K562 (cell line): ENCODE measurements at regions not wholly inside any gene's neighbourhood (a gene's known extent, or its start where the extent isn't known, plus 50 kb on each side); places are given as distances from the start of the nearest gene placed in this dataset.

Experiments
- ATAC-seq: fragments of 200-7000 bp; cut with Tn5 transposase; 3 replicates; pipeline ENCODE4 v1.9.1; 2020; ENCODE audit warnings: moderate library complexity
- BruUV-seq: library from RNA; stranded (reverse); fragments of 400-500 nt; replicated peaks from 2 replicates; lab custom pipeline; 2021; lab: Mats Ljungman, UMichigan
- CTCF ChIA-PET: fragments of 300-600 bp; formaldehyde crosslinking; extraction: SDS; loops from one replicate; lab custom pipeline; 2021; ENCODE audit warnings: low intra/inter-chr PET ratio; lab: Yijun Ruan, JAX
- POLR2A ChIA-PET: fragments of 300-600, 350-650 bp; sonication (Branson Sonifier 250); formaldehyde crosslinking; extraction: SDS; loops from one replicate; lab custom pipeline; 2021; ENCODE audit warnings: antibody characterized with exemption, inconsistent platforms; lab: Yijun Ruan, JAX
- DNase-seq, 4 experiments: peaks; one replicate each; pipeline versions ENCODE4 v3.0.0 to v3.0.0-alpha.2; 2011 to 2018; ENCODE audit warnings: low spot score in 3 of 4, mixed read lengths in 3 of 4; ENCODE audit errors: extremely low read depth in 1 of 4
- FAIRE-seq: peaks from 2 replicates; lab custom pipeline; 2011; peaks lifted over from hg19 to GRCh38; lab: Jason Lieb, UNC
- H2AFZ ChIP-seq: 2 replicates; pipeline ENCODE4 v1.6.0; 2011; ENCODE audit warnings: low read depth, low read length, control low read depth, inconsistent platforms
- H3K27ac ChIP-seq: fragments of 200-600 bp; 3 replicates; pipeline ENCODE4 v1.8.0; 2011; ENCODE audit warnings: low read depth, mild to moderate bottlenecking, control low read depth, inconsistent platforms, low read length, moderate library complexity, mixed read lengths; ENCODE audit errors: extremely low read depth
- H3K27me3 ChIP-seq, 2 experiments: fragments of 300-600 bp in 1 of 2; 2 replicates in 1 of 2; 3 replicates in 1 of 2; pipeline versions ENCODE4 v1.6.0 to v1.8.0; 2011; ENCODE audit warnings: inconsistent platforms in 2 of 2, low read length in 2 of 2, mild to moderate bottlenecking in 1 of 2, mixed read lengths in 1 of 2, moderate library complexity in 1 of 2; ENCODE audit not compliant: control insufficient read depth in 2 of 2, insufficient read depth in 2 of 2
- H3K36me3 ChIP-seq: fragments of 300-600 bp; 3 replicates; pipeline ENCODE4 v1.8.0; 2011; ENCODE audit warnings: mild to moderate bottlenecking, low read length, inconsistent platforms; ENCODE audit not compliant: control insufficient read depth, insufficient read depth
- H3K4me1 ChIP-seq, 2 experiments: fragments of 200-600 bp in 1 of 2; replicated peaks in 1 of 2; 2 replicates in 1 of 2; 3 replicates in 1 of 2; pipeline versions ENCODE4 v1.5.1 to v1.8.0; 2011; ENCODE audit warnings: inconsistent platforms in 2 of 2, low read length in 2 of 2, mild to moderate bottlenecking in 1 of 2, mixed read lengths in 1 of 2, moderate library complexity in 1 of 2; ENCODE audit not compliant: control insufficient read depth in 2 of 2, insufficient read depth in 2 of 2
- H3K4me2 ChIP-seq: 2 replicates; pipeline ENCODE4 v1.6.1; 2011; ENCODE audit warnings: low read length, control low read depth, inconsistent platforms, mixed read lengths; ENCODE audit not compliant: insufficient read depth
- H3K4me3 ChIP-seq: fragments of 200-600 bp; sonication (generic), shearing (Covaris generic); 2 replicates; pipeline ENCODE4 v1.5.1; 2016; ENCODE audit warnings: control low read depth, inconsistent platforms
- H3K79me2 ChIP-seq: fragments of 200-600 bp; 3 replicates; pipeline ENCODE4 v1.8.0; 2011; ENCODE audit warnings: low read length, inconsistent platforms; ENCODE audit not compliant: control insufficient read depth, insufficient read depth
- H3K9ac ChIP-seq, 2 experiments: 2 replicates each; pipeline versions ENCODE4 v1.6.0 to v1.6.1; 2011; ENCODE audit warnings: low read depth in 2 of 2, low read length in 2 of 2, control low read depth in 1 of 2, inconsistent platforms in 1 of 2, mild to moderate bottlenecking in 1 of 2, mixed read lengths in 1 of 2; ENCODE audit not compliant: insufficient read depth in 1 of 2
- H3K9me1 ChIP-seq: one replicate; pipeline ENCODE4 v1.6.0; 2011; ENCODE audit warnings: inconsistent platforms, mild to moderate bottlenecking, low read length, moderate library complexity; ENCODE audit not compliant: control insufficient read depth, insufficient read depth
- H3K9me3 ChIP-seq: replicated peaks from 2 replicates; pipeline ENCODE4 v1.5.1; 2011; ENCODE audit warnings: low read depth, low read length, inconsistent platforms; ENCODE audit not compliant: control insufficient read depth, insufficient read depth
- H4K20me1 ChIP-seq: replicated peaks from 2 replicates; pipeline ENCODE4 v1.6.1; 2011; ENCODE audit warnings: low read length, inconsistent platforms, mixed read lengths; ENCODE audit not compliant: control insufficient read depth, insufficient read depth
- ARID1B ChIP-seq: fragments of 450-650 bp; IDR thresholded peaks from 2 replicates; pipeline ENCODE4 v1.6.1; 2016; ENCODE audit warnings: antibody characterized with exemption, mild to moderate bottlenecking, inconsistent platforms
- CC2D1A ChIP-seq: fragments of 450-650 bp; IDR thresholded peaks from 2 replicates; pipeline ENCODE4 v1.6.1; 2017; ENCODE audit warnings: mild to moderate bottlenecking
- GATA2 ChIP-seq: sonication (generic); formaldehyde crosslinking; IDR thresholded peaks from 2 replicates; pipeline ENCODE4 v1.4.0; 2020; ENCODE audit warnings: mild to moderate bottlenecking, missing genetic modification reagents
- GTF2B ChIP-seq: IDR thresholded peaks from 2 replicates; pipeline ENCODE4 v1.6.1; 2011; ENCODE audit not compliant: insufficient read length; ENCODE audit errors: extremely low read depth
- NEUROD1 ChIP-seq: fragments of 150-350 bp; IDR thresholded peaks from 2 replicates; pipeline ENCODE4 v1.6.1; 2014; ENCODE audit warnings: borderline replicate concordance, low read length, low read depth; ENCODE audit not compliant: partially characterized antibody
- PATZ1 ChIP-seq: fragments of 250-450 bp; sonication (Bioruptor Pico); IDR thresholded peaks from 2 replicates; pipeline ENCODE4 v1.5.0; 2020; ENCODE audit warnings: mild to moderate bottlenecking, borderline replicate concordance
- SMARCA5 ChIP-seq: fragments of 450-650 bp; IDR thresholded peaks from 2 replicates; pipeline ENCODE4 v1.6.1; 2016
- TFE3 ChIP-seq: fragments of 450-650 bp; formaldehyde crosslinking; IDR thresholded peaks from 2 replicates; pipeline ENCODE4 v1.4.0; 2020; ENCODE audit warnings: mild to moderate bottlenecking, mixed read lengths
- TOE1 ChIP-seq, 2 experiments: fragments of 450-650 bp in 1 of 2; sonication (generic) in 1 of 2; formaldehyde crosslinking in 1 of 2; IDR thresholded peaks; 2 replicates each; pipeline versions ENCODE4 v1.7.1 to v1.8.0; 2016 to 2022; ENCODE audit warnings: borderline replicate concordance in 2 of 2, mild to moderate bottlenecking in 2 of 2, antibody characterized with exemption in 1 of 2, inconsistent platforms in 1 of 2, low read depth in 1 of 2, missing genetic modification reagents in 1 of 2, moderate library complexity in 1 of 2
- TRIM24 ChIP-seq, 2 experiments: fragments of 450-650 bp; IDR thresholded peaks; 2 replicates each; pipeline ENCODE4 v1.6.1; 2016
- USF1 ChIP-seq: sonication (generic); formaldehyde crosslinking; IDR thresholded peaks from 2 replicates; pipeline ENCODE4 v1.9.0; 2022; ENCODE audit warnings: mild to moderate bottlenecking, missing genetic modification reagents
- XRCC4 ChIP-seq: IDR thresholded peaks from one replicate; pipeline ENCODE4 v1.6.1; 2011; ENCODE audit not compliant: insufficient read depth, insufficient read length; ENCODE audit errors: extremely low read depth
- ZFP30 ChIP-seq: fragments of 250-450 bp; sonication (Bioruptor Pico); IDR thresholded peaks from 2 replicates; pipeline ENCODE4 v1.8.0; 2022; ENCODE audit warnings: moderate library complexity, mild to moderate bottlenecking, inconsistent platforms, borderline replicate concordance
- ZHX1 ChIP-seq: fragments of 150-350 bp; conservative IDR thresholded peaks from 2 replicates; pipeline ENCODE4 v1.6.1; 2014; ENCODE audit warnings: low read length
- WGBS: fragments of 100-300 bp; shearing (Covaris generic); methylation state at CpG from one replicate; pipeline ENCODE4 v1.1.6; 2016; ENCODE audit warnings: low coverage, mixed read lengths; ENCODE audit not compliant: insufficient coverage; ENCODE audit errors: missing lambda C conversion rate; 5-methylcytosine and 5-hydroxymethylcytosine counted together
- in situ Hi-C: fragments of 300-500 bp; cut with MboI; formaldehyde crosslinking; loops from 4 replicates; pipeline ENCODE4 v1.15.0; 2018; ENCODE audit warnings: inconsistent platforms, mixed read lengths
- intact Hi-C: fragments of 100-400 bp; cut with micrococcal nuclease; formaldehyde crosslinking; loops from 2 replicates; pipeline ENCODE4 v1.14.2; 2022

- H3K27ac ChIP-seq = no peak overlapping the region
- no peaks in the 10 kb centered on the region for H4K20me1 ChIP-seq
- FAIRE-seq (peak; percentile 54), DNase-seq (no peak), ATAC-seq (no peak; the same call in 2 of the 3 replicates)
- H3K9ac ChIP-seq = no peak overlapping the region
- H3K27me3 ChIP-seq = peaks cover 5 to 47% of the 10 kb centered on the region in 2 experiments; a peak in 4 of 5 replicates
- no TSS peak for BruUV-seq
- intact Hi-C loops (no loop called here), in situ Hi-C loops (no loop called here)
- no peak overlapping the region for H3K4me3 ChIP-seq
- ChIA-PET POLR2A (interaction anchor here (0.6 kb wide), 1 partner anchor 18 kb away, joined by 3 read pairs; no protein-coding TSS in a partner anchor), CTCF (interaction anchor here (0.7 kb wide), 1 partner anchor 624 kb away, joined by 3 read pairs; no protein-coding TSS in a partner anchor)
- no peaks in the 10 kb centered on the region for H3K9me1 ChIP-seq
- no peaks in the 10 kb centered on the region for H3K4me1 ChIP-seq
- H3K79me2 ChIP-seq = no peaks in the 10 kb centered on the region
- no peaks in the 10 kb centered on the region for H3K36me3 ChIP-seq
- WGBS = 0% methylated on average over 1 of the region's 1 CpG
- H2AFZ ChIP-seq = no peak overlapping the region
- no peaks in the 10 kb centered on the region for H3K9me3 ChIP-seq
- H3K4me2 ChIP-seq = no peak overlapping the region
- TF ChIP-seq XRCC4 (no peak), NEUROD1 (no peak), GTF2B (no peak), USF1 (CRISPR knock-in tag) (peak; percentile 53; the same call in 1 of the 2 replicates), CC2D1A (no peak), SMARCA5 (no peak), PATZ1 (CRISPR knock-in tag) (no peak), TFE3 (CRISPR knock-in tag) (peak; percentile 84), ZHX1 (no peak), TRIM24 (IDR thresholded peaks at IDR 0.05) (no peak), GATA2 (no peak), TOE1 (IDR thresholded peaks at IDR 0.05; ENCODE audit: borderline replicate concordance) (0 out of 2 replicates have a peak, but pooled peaks have one; percentile 22), TOE1 (CRISPR knock-in tag; IDR thresholded peaks at IDR 0.05; ENCODE audit: borderline replicate concordance, low read depth) (no peak), ARID1B (no peak), ZFP30 (no peak)
These were observed 225.3 kb upstream of the ZMIZ1 start for GRCh38 chr10:78843495-78843894.
